GM18511 (cell line): ENCODE measurements at regions not wholly inside any gene's neighbourhood (a gene's known extent, or its start where the extent isn't known, plus 50 kb on each side); places are given as distances from the start of the nearest gene placed in this dataset.
A peak's percentile ranks its signal among the peaks of the same experiment; 100 is the strongest.

Source experiments
- ATAC-seq: cut with Tn5 transposase; IDR thresholded peaks from one replicate; pipeline ENCODE4 v1.9.1; 2021; ENCODE audit warnings: mild to moderate bottlenecking, moderate library complexity; ENCODE audit not compliant: unreplicated experiment

DNA sequence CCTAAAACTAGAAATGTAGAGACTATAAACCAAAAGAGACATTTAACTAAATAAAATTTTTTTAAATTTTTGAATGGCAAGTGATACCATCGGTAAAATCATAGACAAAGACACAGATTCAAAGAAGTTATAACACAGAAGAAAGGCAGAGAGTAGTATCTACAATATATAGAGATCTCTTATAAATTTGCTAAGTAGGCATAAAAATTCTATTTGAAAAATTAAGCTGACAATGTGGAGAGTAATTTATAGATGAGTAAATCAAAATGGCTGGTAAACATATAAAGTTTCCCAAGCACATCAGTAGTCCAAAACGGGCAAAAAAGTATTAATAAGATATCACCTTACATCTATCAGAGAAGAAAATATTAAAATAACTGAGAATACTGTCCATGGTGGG is 1061.0 kb downstream of the ADGRL2 start:
- no peak for ATAC-seq

DNA sequence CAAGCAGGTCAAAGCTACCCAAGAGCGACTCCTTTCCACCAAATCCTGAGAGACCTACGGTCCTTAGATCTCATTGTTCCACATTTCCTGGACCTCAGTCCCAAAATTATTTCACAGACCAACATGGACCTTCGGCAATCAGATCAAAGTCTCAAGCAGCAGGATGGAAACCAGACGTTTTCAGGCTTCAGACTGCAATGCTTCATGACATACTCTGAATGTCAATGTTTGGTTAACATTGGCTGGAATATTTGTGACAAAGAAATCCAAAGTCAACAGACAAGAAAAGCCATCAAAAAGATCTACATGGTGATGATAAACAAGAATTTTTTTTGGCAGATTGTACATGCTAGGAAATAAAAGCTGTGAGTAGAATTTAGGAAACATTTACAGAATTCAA is 1057.3 kb downstream of the ADGRL2 start:
- no peak for ATAC-seq

DNA sequence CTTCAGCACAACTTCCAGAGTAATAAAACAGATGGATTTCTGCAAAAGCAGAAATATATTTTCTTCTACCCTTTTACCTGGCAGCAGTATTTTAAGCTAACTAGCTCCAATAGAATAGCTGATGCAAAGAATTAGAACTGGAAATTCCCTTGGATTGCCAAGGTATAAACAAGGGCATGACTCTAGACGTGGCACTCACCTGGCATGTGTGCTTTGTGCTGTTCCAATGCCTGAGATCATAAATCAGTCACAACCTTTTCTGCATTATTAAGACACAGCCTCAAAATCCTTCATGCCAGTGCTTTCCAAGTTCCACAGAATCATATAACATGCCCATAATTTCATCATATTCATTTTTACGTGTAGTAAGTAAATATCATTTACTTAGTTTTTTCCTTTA is 1048.7 kb downstream of the ADGRL2 start:
- ATAC-seq, result no peak

DNA sequence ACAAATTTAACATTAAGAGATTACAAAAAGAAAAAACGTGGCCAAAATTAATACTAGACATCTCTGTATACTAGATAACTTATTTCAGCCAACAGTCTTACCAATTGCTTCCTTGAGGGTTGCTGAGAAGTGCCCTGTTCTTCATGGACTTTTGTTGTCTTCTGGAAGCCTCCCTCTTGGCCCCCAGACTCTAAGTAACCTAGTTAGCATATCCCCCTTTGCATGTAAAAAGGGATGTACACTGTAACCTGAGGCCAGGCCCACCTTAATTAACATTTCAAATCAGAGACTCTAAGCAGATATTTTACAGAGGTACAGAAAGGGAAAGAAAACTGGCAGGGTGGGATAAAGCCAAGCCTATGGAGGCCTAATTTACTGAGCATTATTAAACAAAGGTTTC is 1047.3 kb downstream of the ADGRL2 start:
- no peak for ATAC-seq

DNA sequence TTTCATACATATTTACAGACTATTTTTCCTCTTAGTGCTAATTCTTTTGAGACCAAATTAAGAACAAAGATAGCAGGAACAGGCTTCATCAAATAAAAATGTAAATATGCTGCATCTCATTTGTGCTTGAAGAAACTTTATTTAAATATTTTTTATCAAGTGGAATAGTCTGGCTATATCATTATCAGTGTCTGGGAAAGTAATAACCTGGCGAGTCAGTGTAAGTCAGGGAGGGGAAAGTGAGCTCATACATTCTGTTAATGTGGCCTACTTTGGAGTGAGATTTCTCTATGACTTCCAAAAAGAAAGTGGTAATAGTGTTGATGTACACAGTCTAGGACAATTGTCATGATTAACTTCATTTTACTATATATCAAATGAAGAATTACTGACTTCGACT is 1045.1 kb downstream of the ADGRL2 start:
- ATAC-seq, result no peak

DNA sequence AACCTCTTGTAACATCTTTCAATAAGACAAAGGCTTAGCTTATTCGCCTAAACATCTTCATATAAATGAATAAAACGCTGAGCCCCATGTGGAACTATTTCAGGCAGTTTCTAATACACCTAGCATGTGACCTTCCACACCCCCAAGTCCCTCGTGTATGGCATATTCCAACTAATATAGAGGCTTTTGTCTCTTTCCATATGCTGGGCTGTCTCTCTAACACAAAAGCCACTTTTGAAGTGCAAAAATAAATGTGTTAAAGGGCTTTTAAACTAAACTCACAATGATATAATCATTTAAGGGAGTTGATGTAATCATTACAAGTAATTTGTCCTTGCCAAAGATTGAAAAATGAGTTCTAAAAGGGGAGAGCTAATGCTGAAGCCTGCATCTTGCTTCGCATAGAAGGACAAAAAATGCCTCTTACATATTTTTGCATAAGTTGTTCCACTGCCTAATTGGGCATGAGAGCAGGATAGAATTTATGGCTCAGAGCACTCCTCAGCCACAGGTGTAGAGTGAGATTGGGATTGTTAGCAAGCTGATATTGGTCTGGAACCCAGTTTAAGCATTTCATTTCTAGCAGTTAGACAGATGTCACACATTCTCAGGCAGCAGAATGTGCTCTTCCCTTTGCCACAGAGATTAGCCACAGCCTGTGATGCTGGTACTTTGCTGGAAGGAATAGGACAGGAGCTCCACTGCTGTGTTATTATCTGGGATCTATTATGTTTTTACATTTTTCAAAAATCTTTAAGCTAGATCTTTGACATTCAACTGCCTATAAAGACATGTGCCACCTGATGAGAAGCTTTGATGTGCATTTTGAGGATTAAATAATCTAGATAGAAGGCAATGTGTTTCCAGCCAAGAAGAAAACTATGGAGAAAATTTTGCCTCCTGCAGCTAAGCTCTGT is 1044.4 kb downstream of the ADGRL2 start:
- no peak for ATAC-seq

DNA sequence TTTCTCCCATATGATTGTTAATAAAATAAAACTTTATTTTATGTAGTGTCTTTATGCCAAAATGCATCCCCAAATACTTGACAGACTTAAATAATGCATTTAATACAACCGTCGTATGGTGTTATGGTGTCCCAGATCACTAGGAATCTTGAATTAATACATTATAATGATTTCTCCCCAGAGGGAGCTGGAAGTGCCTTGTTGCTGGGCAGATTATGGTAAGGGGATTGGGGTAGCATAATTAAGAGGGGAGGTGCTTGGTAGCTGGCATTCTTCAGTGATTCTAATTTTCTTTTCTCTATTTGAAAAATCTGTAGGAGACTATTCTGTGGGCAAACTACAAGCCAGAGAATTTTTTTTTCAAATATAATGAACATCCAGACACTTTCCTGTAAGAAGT is 1043.7 kb downstream of the ADGRL2 start:
- ATAC-seq, result no peak

DNA sequence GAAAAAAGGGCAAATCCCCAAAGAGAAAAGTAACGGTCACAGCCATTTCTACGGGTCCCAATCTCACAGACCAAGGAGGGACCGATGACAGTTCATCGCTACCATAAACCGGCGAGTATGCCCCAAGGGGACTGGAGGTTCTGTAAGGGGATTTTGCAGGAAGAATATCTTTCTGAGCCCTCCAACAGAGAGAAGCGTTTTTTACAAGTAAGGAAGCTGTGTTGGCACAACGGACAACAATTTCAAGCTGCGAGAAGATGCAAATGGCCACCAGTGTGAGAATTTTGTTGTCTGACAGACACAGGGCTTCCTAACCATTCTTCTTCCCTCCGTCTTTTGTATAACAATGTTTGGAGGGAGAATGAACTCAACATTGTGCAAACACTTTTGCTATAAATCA is 1043.1 kb downstream of the ADGRL2 start:
- no peak for ATAC-seq

DNA sequence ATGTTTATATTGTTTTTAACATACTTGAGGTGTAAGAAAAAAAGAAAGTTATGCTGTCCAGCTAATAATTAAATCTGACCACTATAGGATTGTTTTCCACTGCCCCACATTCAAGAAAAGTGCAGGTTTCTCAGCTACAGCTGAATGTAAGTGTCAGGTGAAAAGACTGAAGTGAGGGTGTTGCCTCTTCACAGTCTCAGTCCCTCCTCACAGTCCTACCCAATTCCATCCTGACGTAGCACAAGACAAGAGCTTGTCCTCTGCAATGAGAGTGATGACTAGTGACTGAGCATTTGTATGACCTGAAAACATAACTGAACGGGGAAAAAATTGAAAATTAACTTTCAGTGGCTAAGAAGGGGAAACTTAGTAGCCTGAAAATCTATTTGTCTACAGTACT is 1039.5 kb downstream of the ADGRL2 start:
- ATAC-seq, result no peak

DNA sequence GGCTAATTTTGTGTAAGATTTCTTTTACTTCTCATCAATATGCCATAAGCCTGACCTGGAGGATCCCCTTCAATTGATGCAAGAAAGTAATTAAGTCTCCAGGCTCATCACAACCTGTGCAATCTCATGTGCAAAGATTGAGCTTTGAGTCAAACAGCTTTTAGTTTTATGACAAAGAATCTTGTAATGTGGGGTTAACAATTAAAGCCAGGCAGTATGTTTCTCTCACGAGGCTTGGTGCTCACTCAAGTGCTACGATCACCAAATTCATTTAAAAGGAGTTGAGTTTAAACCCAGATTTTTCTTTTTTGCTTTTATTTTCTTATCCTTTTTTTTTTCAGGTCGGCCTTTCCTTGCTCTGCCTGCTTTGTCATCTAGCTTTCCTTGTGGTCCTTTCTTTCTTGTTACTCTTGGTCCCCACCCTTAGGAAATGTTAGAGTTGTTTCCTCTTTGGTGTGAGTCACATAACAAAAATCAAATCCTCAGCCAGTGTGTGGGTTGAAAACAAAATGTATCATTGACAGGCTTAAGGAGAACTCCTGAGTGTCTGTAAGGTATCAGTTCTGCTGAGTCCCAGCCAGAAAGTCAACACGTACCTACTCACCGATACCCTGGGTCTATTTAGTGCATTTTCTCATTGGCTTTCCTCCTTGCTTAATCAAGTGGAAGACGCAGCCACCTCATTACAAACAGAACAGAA is 1037.2 kb downstream of the ADGRL2 start:
- no peak for ATAC-seq

DNA sequence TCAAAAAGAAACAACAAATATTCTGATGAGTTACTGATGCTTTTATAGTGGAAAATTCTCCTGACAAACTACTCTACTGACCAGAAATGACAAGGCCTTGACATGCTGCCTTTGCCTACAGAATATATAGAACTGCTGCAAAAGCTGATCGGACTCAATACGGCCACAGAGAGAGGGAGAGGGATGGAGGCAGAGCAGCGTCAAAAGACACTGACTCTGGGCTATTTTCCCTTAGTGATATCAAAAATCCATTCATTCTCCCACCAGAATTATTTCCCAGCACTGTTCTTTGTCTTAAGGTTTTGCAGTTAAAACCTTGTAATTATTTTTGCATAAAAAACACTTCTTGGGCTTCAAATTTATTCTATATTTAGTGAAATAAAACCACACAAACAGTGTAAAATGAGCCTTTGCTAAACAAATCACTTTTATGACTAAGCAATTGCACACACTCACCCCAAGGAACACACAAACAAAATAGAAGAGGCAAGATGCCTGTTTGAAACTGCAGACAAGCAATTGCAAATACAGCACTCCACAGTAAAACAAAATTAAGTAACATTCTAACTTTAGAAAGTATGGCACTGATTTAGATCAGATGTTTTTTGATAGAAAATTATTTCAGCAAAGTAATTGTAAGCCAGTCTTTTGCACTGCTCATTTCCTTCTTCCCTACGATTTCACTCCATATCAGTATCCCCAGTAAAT is 1036.4 kb downstream of the ADGRL2 start:
- ATAC-seq, result no peak

DNA sequence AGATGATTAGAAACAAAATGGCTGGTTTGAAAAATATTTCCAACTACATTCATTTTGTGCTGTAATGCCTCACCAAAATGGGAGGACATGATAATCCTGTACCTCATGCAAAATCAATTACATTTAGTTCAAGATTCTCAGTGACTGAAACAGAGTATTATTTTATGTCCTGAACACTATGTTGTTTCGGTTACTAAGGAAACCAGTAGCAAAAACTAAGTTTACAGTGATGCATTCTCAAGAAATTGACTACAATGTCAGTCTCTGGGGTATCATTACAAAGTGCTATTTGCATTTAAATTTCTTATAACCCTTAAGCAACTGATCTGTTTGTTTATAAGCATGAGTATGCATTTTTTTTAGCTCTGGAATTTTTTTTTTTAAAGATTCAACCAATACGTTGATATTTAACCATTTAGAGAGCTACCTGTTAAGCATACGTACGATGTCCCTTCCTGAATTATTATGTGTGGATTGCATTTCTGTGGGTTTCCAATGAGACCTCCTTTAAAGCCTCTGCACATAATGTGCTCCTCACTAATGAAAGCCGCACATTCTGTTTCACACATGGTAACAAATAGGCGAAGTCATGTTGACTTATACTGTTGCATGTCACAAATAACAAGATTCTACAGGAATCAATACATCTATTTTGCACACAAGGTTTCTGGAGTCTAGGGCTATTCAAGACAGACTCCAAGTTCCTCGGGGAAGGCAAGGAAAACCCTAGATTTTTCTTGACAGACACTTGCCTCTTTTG is 1035.7 kb downstream of the ADGRL2 start:
- ATAC-seq, result no peak

DNA sequence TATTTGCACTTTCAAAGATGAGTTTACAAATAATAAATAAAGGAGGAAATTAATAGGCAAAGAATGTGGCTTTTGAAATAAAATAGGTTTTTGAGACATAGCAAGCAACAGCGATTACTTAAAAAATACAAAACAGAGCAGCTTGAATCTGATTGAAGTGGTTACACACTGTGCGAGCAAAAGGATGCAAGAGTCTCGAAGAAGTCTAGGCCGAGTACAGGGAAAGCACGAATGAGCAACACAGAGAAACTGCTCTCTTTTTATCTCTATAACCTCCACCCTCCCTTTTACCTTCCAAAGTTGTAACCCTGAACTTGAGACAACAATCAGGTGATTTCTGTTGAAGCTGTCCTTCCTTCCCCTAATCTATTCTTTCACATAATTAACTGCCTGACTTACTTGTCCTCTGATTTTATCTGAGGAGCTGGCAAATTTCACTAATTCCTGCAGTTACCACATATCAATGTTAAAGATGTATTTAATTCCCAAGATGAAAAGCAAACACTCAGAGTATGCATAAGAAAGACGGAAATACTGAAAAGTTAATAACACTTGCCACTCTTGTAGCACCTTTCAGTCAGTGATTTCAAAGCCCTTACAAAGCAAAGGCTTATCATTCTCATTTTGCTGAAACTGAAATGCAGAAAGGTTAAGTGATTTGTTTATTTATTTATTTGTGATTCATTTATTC is 1030.1 kb downstream of the ADGRL2 start:
- ATAC-seq, result no peak

DNA sequence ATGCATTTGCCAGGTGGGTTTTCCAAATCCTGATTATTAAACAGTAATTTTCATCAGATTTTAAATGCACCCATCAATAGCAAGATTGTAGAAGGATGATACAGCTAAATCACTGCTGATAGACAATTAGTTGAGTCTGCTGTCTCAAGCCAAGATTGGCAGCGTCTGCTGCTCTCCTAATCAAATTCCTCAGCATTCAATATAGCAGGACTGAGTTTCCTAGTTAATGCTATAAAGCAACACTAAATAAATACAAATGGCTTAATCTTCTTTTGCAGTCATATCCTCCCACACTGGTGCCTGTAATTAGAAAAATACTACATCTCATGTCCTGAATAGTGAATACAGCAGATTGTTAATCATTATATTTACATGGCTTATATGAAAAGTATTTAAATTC is 1028.8 kb downstream of the ADGRL2 start:
- no peak for ATAC-seq

DNA sequence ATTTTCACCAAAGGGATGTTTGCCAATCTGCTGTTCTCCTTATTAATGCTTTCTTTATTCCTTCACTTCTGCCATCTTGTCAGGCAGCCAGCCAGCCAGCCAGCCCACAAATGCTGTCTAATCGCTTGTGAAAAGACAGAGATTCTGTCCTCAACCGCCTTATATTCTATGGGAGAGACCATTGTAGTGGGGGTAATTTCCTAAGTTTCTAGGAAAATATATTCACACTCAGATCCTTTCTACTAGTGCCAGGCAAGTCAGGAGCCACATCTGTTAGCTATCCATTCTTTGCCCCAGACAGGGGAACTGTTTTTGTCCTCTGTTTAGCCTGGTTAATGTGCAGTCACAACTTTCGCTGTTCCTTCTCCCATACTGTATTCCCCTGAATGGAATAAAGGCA is 1023.1 kb downstream of the ADGRL2 start:
- ATAC-seq, result no peak

DNA sequence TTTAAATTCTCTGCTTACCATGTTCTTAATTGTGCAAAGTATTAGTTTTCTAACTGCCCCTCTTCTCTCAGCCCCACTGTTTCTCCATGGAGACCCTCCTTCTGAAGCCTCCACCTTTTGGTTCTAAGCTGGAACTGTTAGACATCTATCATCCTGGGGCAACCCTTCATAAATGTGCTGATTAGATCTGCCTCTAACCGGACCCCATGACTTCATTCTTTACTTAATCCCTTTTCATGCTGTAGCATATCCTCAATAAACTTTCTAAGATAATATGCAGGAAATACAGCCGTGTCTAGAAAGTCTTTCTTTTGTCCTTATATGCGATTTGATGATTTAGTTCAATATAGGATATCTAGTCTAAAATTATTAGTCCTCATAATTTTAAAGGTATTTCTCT is 1020.1 kb downstream of the ADGRL2 start:
- ATAC-seq, result no peak

DNA sequence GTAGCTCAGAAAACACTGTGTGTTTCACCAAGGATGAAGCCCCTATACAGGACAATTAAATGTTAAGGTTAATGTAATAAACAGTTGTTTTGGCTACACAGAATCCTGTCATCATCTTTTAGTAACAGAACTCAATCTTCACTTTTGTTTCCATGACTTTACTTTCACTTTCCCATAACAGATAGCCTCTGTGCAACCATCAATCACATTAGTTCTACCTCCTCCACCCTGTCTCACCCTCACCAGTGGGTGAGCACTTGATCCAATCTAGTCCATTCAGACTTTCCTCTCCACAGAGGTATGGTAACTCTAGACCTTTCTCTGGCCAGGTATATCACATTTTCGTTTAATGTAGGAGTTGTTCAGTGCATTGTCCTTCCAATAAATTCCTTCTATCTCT is 1018.5 kb downstream of the ADGRL2 start:
- peak; percentile 80 for ATAC-seq

DNA sequence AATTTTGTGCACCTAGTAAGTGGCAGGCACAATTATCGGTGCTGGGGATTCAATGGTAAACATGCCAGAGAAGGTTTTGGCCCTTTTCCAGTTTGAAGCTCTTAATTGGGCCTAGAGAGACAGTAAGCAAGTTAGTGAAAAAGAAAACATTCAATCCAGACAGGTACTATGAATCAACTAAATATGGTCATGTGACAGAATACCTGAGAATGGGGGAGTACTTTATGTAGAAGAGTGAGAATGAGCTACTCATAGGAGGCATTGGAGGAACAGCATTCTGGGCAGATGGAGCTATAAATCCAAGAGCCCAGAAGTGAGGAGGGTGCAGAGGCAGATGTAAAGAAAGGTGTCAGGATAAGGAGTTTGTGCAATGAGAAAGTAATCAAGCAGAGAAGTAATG is 1017.9 kb downstream of the ADGRL2 start:
- ATAC-seq, result no peak

DNA sequence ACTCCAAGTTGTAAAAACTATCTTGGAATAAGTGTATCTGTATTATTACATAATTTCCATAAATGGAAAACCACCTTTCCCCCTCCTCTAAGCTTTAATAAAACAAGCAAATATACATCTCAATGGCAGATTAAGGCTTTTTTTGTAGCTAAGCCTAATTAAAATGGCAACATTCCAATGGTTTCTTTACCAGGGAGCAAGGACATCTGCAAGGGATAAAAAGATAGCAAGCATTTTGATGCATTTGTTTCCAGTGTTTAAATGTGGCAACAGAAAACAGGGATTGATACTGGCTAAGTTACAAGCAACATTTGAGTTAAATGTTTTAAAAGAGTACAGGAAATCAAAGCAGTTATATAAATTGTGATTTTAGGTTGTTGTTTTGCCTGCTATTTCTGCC is 1012.7 kb downstream of the ADGRL2 start:
- no peak for ATAC-seq

DNA sequence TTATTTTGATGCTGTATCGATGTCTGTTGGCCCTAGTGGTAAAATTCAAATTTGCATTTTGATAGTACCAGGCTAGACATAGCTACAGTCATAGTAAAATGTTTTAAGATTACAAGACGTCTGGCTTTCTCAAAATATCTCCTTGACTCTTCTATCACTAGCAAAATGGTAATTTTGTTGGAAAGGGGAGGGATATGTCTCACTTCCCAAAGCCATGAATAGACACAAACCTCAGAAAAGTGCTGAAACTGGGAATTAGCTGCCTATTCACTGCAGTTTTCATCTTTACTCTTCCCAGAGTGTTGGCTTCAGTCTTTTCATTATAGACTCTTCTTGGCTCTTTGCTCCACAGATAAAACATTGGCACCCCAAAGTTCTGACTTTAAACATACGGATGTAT is 1009.9 kb downstream of the ADGRL2 start:
- no peak for ATAC-seq
